ENCODE measurements at regions not wholly inside any gene's neighbourhood (a gene's known extent, or its start where the extent isn't known, plus 50 kb on each side); places are given as distances from the start of the nearest gene placed in this dataset.
"Not testable (repeated sequence)": the region's sequence is repeated elsewhere in the genome, so short reads cannot be mapped to it uniquely, and the experiment has no call there.

GRCh38 chr1:9435854-9436640, 103.2 kb upstream of the SLC25A33 start:
- H3K36me3 ChIP-seq (ENCODE audit: insufficient read depth, low read length) = no peaks in the 10 kb centered on the region
- no peak overlapping the region for H3K9ac ChIP-seq (ENCODE audit: low read depth, low read length)
- H3K4me1 ChIP-seq (ENCODE audit: insufficient read depth, low read length) = peaks cover 12% of the 10 kb centered on the region; the same call in 1 of the 2 replicates
- H3K9me3 ChIP-seq (ENCODE audit: control insufficient read depth, insufficient read depth, low read length) = no peaks in the 10 kb centered on the region

GRCh38 chr1:9437961-9438430, 101.3 kb upstream of the SLC25A33 start:
- no peak overlapping the region for H3K9ac ChIP-seq (ENCODE audit: low read depth, low read length)
- peaks cover 19% of the 10 kb centered on the region; the same call in 1 of the 2 replicates for H3K4me1 ChIP-seq (ENCODE audit: insufficient read depth, low read length)
- no peaks in the 10 kb centered on the region for H3K9me3 ChIP-seq (ENCODE audit: control insufficient read depth, insufficient read depth, low read length)

GRCh38 chr1:9438431-9439073, 100.7 kb upstream of the SLC25A33 start:
- Histone ChIP-seq H3K4me1 (ENCODE audit: insufficient read depth, low read length) (peaks cover 19% of the 10 kb centered on the region; the same call in 1 of the 2 replicates), H3K36me3 (ENCODE audit: insufficient read depth, low read length) (no peaks in the 10 kb centered on the region), H3K9me3 (ENCODE audit: control insufficient read depth, insufficient read depth, low read length) (no peaks in the 10 kb centered on the region), H3K9ac (ENCODE audit: low read depth, low read length) (no peak overlapping the region)

More at GRCh38 chr1:9437961-9438430, 101.3 kb upstream of the SLC25A33 start:
- no peaks in the 10 kb centered on the region for H3K36me3 ChIP-seq (ENCODE audit: insufficient read depth, low read length)

GRCh38 chr1:9439074-9439761, 100.0 kb upstream of the SLC25A33 start:
- Histone ChIP-seq H3K4me1 (ENCODE audit: insufficient read depth, low read length) (peaks cover 22% of the 10 kb centered on the region; the same call in 1 of the 2 replicates), H3K9me3 (ENCODE audit: control insufficient read depth, insufficient read depth, low read length) (no peaks in the 10 kb centered on the region), H3K36me3 (ENCODE audit: insufficient read depth, low read length) (no peaks in the 10 kb centered on the region), H3K9ac (ENCODE audit: low read depth, low read length) (no peak overlapping the region)

- H3K9ac ChIP-seq (ENCODE audit: low read depth, low read length) = no peak overlapping the region
Observed at GRCh38 chr1:9440261-9440660, 99.0 kb upstream of the SLC25A33 start.

GRCh38 chr1:9440763-9441194, 98.5 kb upstream of the SLC25A33 start:
- Histone ChIP-seq H3K36me3 (ENCODE audit: insufficient read depth, low read length) (no peaks in the 10 kb centered on the region), H3K9me3 (ENCODE audit: control insufficient read depth, insufficient read depth, low read length) (no peaks in the 10 kb centered on the region), H3K9ac (ENCODE audit: low read depth, low read length) (no peak overlapping the region), H3K4me1 (ENCODE audit: insufficient read depth, low read length) (peaks cover 25% of the 10 kb centered on the region; the same call in 1 of the 2 replicates)

More at GRCh38 chr1:9440261-9440660, 99.0 kb upstream of the SLC25A33 start:
- Histone ChIP-seq H3K36me3 (ENCODE audit: insufficient read depth, low read length) (no peaks in the 10 kb centered on the region), H3K9me3 (ENCODE audit: control insufficient read depth, insufficient read depth, low read length) (no peaks in the 10 kb centered on the region), H3K4me1 (ENCODE audit: insufficient read depth, low read length) (peaks cover 25% of the 10 kb centered on the region; the same call in 1 of the 2 replicates)

GRCh38 chr1:9441451-9442133, 97.7 kb upstream of the SLC25A33 start:
- Histone ChIP-seq H3K4me1 (ENCODE audit: insufficient read depth, low read length) (peaks cover 25% of the 10 kb centered on the region; the same call in 1 of the 2 replicates), H3K9ac (ENCODE audit: low read depth, low read length) (no peak overlapping the region), H3K36me3 (ENCODE audit: insufficient read depth, low read length) (no peaks in the 10 kb centered on the region), H3K9me3 (ENCODE audit: control insufficient read depth, insufficient read depth, low read length) (no peaks in the 10 kb centered on the region)

- H3K9ac ChIP-seq (ENCODE audit: low read depth, low read length) = no peak overlapping the region
- no peaks in the 10 kb centered on the region for H3K9me3 ChIP-seq (ENCODE audit: control insufficient read depth, insufficient read depth, low read length)
- H3K36me3 ChIP-seq (ENCODE audit: insufficient read depth, low read length) = no peaks in the 10 kb centered on the region
- H3K4me1 ChIP-seq (ENCODE audit: insufficient read depth, low read length) = peaks cover 25% of the 10 kb centered on the region; the same call in 1 of the 2 replicates
Observed at GRCh38 chr1:9442278-9442846, 96.9 kb upstream of the SLC25A33 start.

GRCh38 chr1:9442986-9443385, 96.3 kb upstream of the SLC25A33 start:
- Histone ChIP-seq H3K9me3 (ENCODE audit: control insufficient read depth, insufficient read depth, low read length) (no peaks in the 10 kb centered on the region), H3K9ac (ENCODE audit: low read depth, low read length) (no peak overlapping the region), H3K4me1 (ENCODE audit: insufficient read depth, low read length) (peaks cover 25% of the 10 kb centered on the region; the same call in 1 of the 2 replicates), H3K36me3 (ENCODE audit: insufficient read depth, low read length) (no peaks in the 10 kb centered on the region)

GRCh38 chr1:9443913-9444445, 95.3 kb upstream of the SLC25A33 start:
- Histone ChIP-seq H3K9ac (ENCODE audit: low read depth, low read length) (no peak overlapping the region), H3K9me3 (ENCODE audit: control insufficient read depth, insufficient read depth, low read length) (no peaks in the 10 kb centered on the region), H3K36me3 (ENCODE audit: insufficient read depth, low read length) (no peaks in the 10 kb centered on the region), H3K4me1 (ENCODE audit: insufficient read depth, low read length) (peaks cover 23% of the 10 kb centered on the region)

- no peak overlapping the region for H3K9ac ChIP-seq (ENCODE audit: low read depth, low read length)
- no peaks in the 10 kb centered on the region for H3K36me3 ChIP-seq (ENCODE audit: insufficient read depth, low read length)
- H3K9me3 ChIP-seq (ENCODE audit: control insufficient read depth, insufficient read depth, low read length) = no peaks in the 10 kb centered on the region
- peaks cover 23% of the 10 kb centered on the region for H3K4me1 ChIP-seq (ENCODE audit: insufficient read depth, low read length)
Observed at GRCh38 chr1:9444532-9444931, 94.7 kb upstream of the SLC25A33 start.

- peaks cover 23% of the 10 kb centered on the region for H3K4me1 ChIP-seq (ENCODE audit: insufficient read depth, low read length)
- not testable (repeated sequence) for H3K9ac ChIP-seq (ENCODE audit: low read depth, low read length); H3K9me3 ChIP-seq (ENCODE audit: control insufficient read depth, insufficient read depth, low read length); H3K36me3 ChIP-seq (ENCODE audit: insufficient read depth, low read length)
Observed at GRCh38 chr1:9445081-9445480, 94.2 kb upstream of the SLC25A33 start.

- Histone ChIP-seq H3K9ac (ENCODE audit: low read depth, low read length) (no peak overlapping the region), H3K4me1 (ENCODE audit: insufficient read depth, low read length) (peaks cover 18% of the 10 kb centered on the region), H3K36me3 (ENCODE audit: insufficient read depth, low read length) (no peaks in the 10 kb centered on the region), H3K9me3 (ENCODE audit: control insufficient read depth, insufficient read depth, low read length) (no peaks in the 10 kb centered on the region)
Observed at GRCh38 chr1:9447215-9447960, 91.9 kb upstream of the SLC25A33 start.
